Epithelial cell of proximal tubule (primary cell): ENCODE measurements at regions not wholly inside any gene's neighbourhood (a gene's known extent, or its start where the extent isn't known, plus 50 kb on each side); places are given as distances from the start of the nearest gene placed in this dataset.

ENCODE experiments used
- DNase-seq: peaks from one replicate; pipeline ENCODE4 v3.0.0-alpha.2; 2011; ENCODE audit warnings: low read depth
- H3K4me3 ChIP-seq: 2 replicates; pipeline ENCODE4 v1.5.1; 2011; ENCODE audit warnings: low read depth, mild to moderate bottlenecking, low read length
- CTCF ChIP-seq: conservative IDR thresholded peaks from 2 replicates; pipeline ENCODE4 v1.5.1; 2012; ENCODE audit warnings: low read depth, mild to moderate bottlenecking, low read length

GRCh38 chr2:58514252-58514651 lies 273.1 kb upstream of the FANCL start:
- H3K4me3 ChIP-seq: no peak overlapping the region
- TF ChIP-seq CTCF: no peak
- DNase-seq: no peak

GRCh38 chr2:58512878-58513277 lies 271.8 kb upstream of the FANCL start:
- no peak for TF ChIP-seq CTCF
- no peak for DNase-seq
- no peak overlapping the region for H3K4me3 ChIP-seq

DNA sequence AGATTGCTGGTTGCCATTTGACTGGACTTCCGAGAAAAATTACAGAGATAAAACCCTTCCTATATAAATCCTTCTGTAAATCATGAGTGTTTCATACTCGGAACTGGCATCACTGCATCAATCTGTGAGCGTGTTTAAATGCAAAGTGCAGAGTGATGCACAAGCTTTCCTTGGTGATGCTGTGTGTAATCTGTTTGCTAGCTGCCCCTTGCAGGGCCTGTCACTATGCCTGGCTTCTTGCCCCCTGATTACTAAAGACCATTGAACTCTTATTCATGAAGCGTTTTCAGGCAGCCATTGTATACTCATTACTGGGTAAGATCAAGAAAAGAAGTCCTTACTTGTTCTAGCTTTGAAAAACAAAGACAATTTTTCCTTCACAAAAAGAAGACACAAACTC lies 266.9 kb upstream of the FANCL start:
- TF ChIP-seq CTCF: no peak
- no peak overlapping the region for H3K4me3 ChIP-seq
- DNase-seq: no peak

GRCh38 chr2:58503918-58504317 lies 262.8 kb upstream of the FANCL start:
- H3K4me3 ChIP-seq: no peak overlapping the region
- no peak for TF ChIP-seq CTCF
- DNase-seq: no peak

DNA sequence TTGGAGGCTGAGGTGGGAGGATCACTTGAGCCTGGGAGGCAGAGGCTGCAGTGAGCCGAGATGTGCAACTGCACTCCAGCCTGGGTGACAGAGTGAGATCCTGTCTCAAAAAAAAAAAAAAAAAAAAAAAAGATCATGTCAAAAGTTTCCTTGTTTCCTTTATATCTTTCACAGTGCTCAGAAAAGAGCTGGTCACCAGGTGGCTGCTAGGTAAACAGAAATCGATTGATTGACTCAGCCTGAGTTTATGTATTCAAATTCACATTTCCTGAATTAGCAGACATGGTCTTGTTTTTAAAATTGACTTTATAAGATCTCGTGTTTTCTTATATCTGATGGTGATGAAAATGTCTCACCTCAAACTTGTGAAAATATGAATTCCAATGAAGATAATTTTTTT lies 261.8 kb upstream of the FANCL start:
- no peak for DNase-seq
- no peak for TF ChIP-seq CTCF
- no peak overlapping the region for H3K4me3 ChIP-seq

DNA sequence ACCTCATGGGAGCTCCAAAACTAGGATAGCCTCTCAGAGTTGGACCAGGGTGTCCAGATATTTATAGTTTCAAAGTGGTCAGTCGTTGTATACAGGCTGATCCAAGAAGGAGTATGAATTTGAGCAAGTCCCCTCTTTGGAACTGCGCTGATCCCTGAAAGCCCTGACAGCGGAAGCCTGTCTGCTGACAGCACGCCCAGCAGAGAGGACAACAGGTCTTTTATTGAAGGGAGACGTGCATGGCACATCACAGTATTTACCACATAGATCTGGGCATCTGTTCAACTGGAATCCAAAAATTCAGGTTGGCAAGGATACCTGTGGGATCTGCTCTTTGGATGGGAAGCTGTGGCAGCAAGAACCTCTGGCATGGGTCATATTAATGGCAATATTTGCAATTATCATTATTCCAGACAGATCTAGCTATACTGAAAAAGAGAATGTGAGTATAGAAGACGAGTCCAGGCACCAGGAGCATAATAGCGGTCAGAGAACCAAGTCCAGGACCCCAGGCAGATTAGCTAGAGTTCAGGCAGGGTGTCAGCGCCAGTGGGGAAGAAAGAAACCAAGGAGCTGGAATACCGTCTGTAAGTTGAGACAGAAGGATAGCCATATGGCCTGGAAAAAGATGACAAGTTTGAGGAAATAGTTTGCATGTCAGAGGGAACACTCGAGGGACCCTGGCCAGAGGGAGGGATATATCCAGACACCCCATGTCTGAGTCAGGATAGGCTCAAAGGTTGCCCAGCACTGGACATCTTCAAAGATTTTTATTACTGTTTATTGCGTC lies 260.4 kb upstream of the FANCL start:
- no peak for TF ChIP-seq CTCF
- no peak overlapping the region for H3K4me3 ChIP-seq
- DNase-seq: no peak

- TF ChIP-seq CTCF: no peak
- DNase-seq: peak; percentile 87
- H3K4me3 ChIP-seq: no peak overlapping the region
Observed at GRCh38 chr2:58497168-58497567, 256.0 kb upstream of the FANCL start.
